ENCODE measurements at regions not wholly inside any gene's neighbourhood (a gene's known extent, or its start where the extent isn't known, plus 50 kb on each side); places are given as distances from the start of the nearest gene placed in this dataset.
"Not testable (repeated sequence)": the region's sequence is repeated elsewhere in the genome, so short reads cannot be mapped to it uniquely, and the experiment has no call there.

GRCh38 chr4:72945719-72946336 is 123.7 kb downstream of the COX18 start:
- FAIRE-seq = no peak
- TF ChIP-seq CTCF (IDR thresholded peaks at IDR 0.05; ENCODE audit: insufficient read depth, missing control alignments) = no peak
- no peak for DNase-seq (ENCODE audit: insufficient read length, low spot score)

GRCh38 chr4:72942565-72942964 is 127.0 kb downstream of the COX18 start:
- no peak for TF ChIP-seq CTCF (IDR thresholded peaks at IDR 0.05; ENCODE audit: insufficient read depth, missing control alignments)
- FAIRE-seq (no peak), DNase-seq (ENCODE audit: insufficient read length, low spot score) (no peak)

- FAIRE-seq (no peak), DNase-seq (ENCODE audit: insufficient read length, low spot score) (no peak)
- TF ChIP-seq CTCF (IDR thresholded peaks at IDR 0.05; ENCODE audit: insufficient read depth, missing control alignments) = no peak
These were observed 131.0 kb downstream of the COX18 start for GRCh38 chr4:72938516-72938915.

- FAIRE-seq (no peak), DNase-seq (ENCODE audit: insufficient read length, low spot score) (no peak)
- TF ChIP-seq CTCF (IDR thresholded peaks at IDR 0.05; ENCODE audit: insufficient read depth, missing control alignments) = no peak
These were observed 134.1 kb downstream of the COX18 start for GRCh38 chr4:72935462-72935861.

- DNase-seq (ENCODE audit: insufficient read length, low spot score) (no peak), FAIRE-seq (no peak)
- TF ChIP-seq CTCF (IDR thresholded peaks at IDR 0.05; ENCODE audit: insufficient read depth, missing control alignments) = no peak
These were observed 136.5 kb downstream of the COX18 start for GRCh38 chr4:72933029-72933428.

GRCh38 chr4:72931346-72931745 is 138.2 kb downstream of the COX18 start:
- DNase-seq (ENCODE audit: insufficient read length, low spot score) (no peak), FAIRE-seq (no peak)
- no peak for TF ChIP-seq CTCF (IDR thresholded peaks at IDR 0.05; ENCODE audit: insufficient read depth, missing control alignments)

GRCh38 chr4:72929596-72930274 is 139.8 kb downstream of the COX18 start:
- DNase-seq (ENCODE audit: insufficient read length, low spot score); FAIRE-seq: not testable (repeated sequence)
